Lower leg skin (tissue), 3 donors: ENCODE measurements at regions not wholly inside any gene's neighbourhood (a gene's known extent, or its start where the extent isn't known, plus 50 kb on each side); places are given as distances from the start of the nearest gene placed in this dataset.

ENCODE experiments used
- CTCF ChIP-seq, 3 donors: fragments of 450-650 bp; IDR thresholded peaks; one replicate each; pipeline ENCODE4 v1.5.1; 2016; ENCODE audit warnings: antibody characterized with exemption in 3 of 3, mild to moderate bottlenecking in 3 of 3, moderate library complexity in 2 of 3
- POLR2A ChIP-seq, 2 donors: fragments of 450-650 bp; IDR thresholded peaks; one replicate each; pipeline ENCODE4 v1.6.1; 2016 to 2017; ENCODE audit warnings: antibody characterized with exemption in 2 of 2, mild to moderate bottlenecking in 1 of 2, moderate library complexity in 1 of 2

GRCh38 chr6:98458708-98459107, 375.7 kb upstream of the POU3F2 start:
- no peak for TF ChIP-seq CTCF (IDR thresholded peaks at IDR 0.05)
- no peak for TF ChIP-seq POLR2A (IDR thresholded peaks at IDR 0.05)
